DND-41 (cell line): ENCODE measurements at regions not wholly inside any gene's neighbourhood (a gene's known extent, or its start where the extent isn't known, plus 50 kb on each side); places are given as distances from the start of the nearest gene placed in this dataset.

Experiments
- EZH2 ChIP-seq: IDR thresholded peaks from 3 replicates; pipeline ENCODE4 v1.6.1; 2012; ENCODE audit warnings: borderline replicate concordance, low read depth, mild to moderate bottlenecking, moderate library complexity, low read length, inconsistent platforms; ENCODE audit not compliant: severe bottlenecking
- TF ChIP-seq, protein P1 (sequence below): IDR thresholded peaks from 2 replicates; pipeline ENCODE4 v1.5.1; 2012; ENCODE audit warnings: borderline replicate concordance, low read length, moderate library complexity, mild to moderate bottlenecking; ENCODE audit not compliant: poor library complexity, severe bottlenecking; ENCODE audit errors: extremely low read depth

DNA sequence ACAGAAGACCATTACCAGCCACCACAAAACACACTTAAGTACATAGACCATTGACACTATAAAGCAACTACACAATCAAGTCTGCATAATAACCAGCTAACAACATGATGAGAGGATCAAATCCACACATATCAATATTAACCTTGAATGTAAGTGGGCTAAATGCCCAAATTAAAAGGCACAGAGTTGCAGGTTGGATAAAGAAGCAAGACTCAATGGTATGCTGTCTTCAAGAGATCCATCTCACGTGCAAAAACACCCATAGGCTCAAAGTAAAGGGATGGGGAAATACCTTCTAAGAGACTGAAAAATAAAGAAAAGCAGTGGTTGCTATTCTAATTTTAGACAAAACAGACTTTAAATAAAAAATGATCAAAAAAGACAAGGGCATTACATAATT lies 113.6 kb upstream of the CD180 start:
- TF ChIP-seq, protein P1, sequence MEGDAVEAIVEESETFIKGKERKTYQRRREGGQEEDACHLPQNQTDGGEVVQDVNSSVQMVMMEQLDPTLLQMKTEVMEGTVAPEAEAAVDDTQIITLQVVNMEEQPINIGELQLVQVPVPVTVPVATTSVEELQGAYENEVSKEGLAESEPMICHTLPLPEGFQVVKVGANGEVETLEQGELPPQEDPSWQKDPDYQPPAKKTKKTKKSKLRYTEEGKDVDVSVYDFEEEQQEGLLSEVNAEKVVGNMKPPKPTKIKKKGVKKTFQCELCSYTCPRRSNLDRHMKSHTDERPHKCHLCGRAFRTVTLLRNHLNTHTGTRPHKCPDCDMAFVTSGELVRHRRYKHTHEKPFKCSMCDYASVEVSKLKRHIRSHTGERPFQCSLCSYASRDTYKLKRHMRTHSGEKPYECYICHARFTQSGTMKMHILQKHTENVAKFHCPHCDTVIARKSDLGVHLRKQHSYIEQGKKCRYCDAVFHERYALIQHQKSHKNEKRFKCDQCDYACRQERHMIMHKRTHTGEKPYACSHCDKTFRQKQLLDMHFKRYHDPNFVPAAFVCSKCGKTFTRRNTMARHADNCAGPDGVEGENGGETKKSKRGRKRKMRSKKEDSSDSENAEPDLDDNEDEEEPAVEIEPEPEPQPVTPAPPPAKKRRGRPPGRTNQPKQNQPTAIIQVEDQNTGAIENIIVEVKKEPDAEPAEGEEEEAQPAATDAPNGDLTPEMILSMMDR, result no peak
- TF ChIP-seq EZH2, result no peak
